HCT116 (cell line): ENCODE measurements at regions not wholly inside any gene's neighbourhood (a gene's known extent, or its start where the extent isn't known, plus 50 kb on each side); places are given as distances from the start of the nearest gene placed in this dataset.

Experiments used
- EZH2 ChIP-seq: fragments of 200-600 bp; sonication (generic); IDR thresholded peaks from 2 replicates; pipeline ENCODE4 v1.6.1; 2017; ENCODE audit warnings: antibody characterized with exemption, mixed run types
- JUND ChIP-seq: IDR thresholded peaks from 2 replicates; pipeline ENCODE4 v1.6.1; 2012
- POLR2A ChIP-seq: IDR thresholded peaks from 2 replicates; pipeline ENCODE4 v1.7.0; 2011; ENCODE audit warnings: borderline replicate concordance; ENCODE audit not compliant: insufficient read depth, insufficient read length; ENCODE audit errors: extremely low read depth
- RAD21 ChIP-seq: IDR thresholded peaks from 2 replicates; pipeline ENCODE4 v1.6.1; 2012; ENCODE audit warnings: low read depth, mild to moderate bottlenecking
- REST ChIP-seq: IDR thresholded peaks from 2 replicates; pipeline ENCODE4 v1.6.1; 2012; ENCODE audit warnings: low read depth
- ZBTB33 ChIP-seq: IDR thresholded peaks from 2 replicates; pipeline ENCODE4 v1.6.1; 2011; ENCODE audit warnings: mild to moderate bottlenecking, low read length, moderate library complexity; ENCODE audit not compliant: insufficient replicate concordance; ENCODE audit errors: extremely low read depth
- TF ChIP-seq, protein P1 (sequence below), 3 experiments: fragments of 200-600 bp in 1 of 3; sonication (generic) in 1 of 3; IDR thresholded peaks in 2 of 3; conservative IDR thresholded peaks in 1 of 3; 2 replicates each; pipeline ENCODE4 v1.5.1; 2012 to 2017; ENCODE audit warnings: low read depth in 2 of 3, low read length in 2 of 3, antibody characterized with exemption in 1 of 3, borderline replicate concordance in 1 of 3, control low read depth in 1 of 3, mild to moderate bottlenecking in 1 of 3, mixed read lengths in 1 of 3, mixed run types in 1 of 3, moderate library complexity in 1 of 3; ENCODE audit not compliant: insufficient read depth in 1 of 3

- TF ChIP-seq POLR2A: no peak
- TF ChIP-seq, protein P1, sequence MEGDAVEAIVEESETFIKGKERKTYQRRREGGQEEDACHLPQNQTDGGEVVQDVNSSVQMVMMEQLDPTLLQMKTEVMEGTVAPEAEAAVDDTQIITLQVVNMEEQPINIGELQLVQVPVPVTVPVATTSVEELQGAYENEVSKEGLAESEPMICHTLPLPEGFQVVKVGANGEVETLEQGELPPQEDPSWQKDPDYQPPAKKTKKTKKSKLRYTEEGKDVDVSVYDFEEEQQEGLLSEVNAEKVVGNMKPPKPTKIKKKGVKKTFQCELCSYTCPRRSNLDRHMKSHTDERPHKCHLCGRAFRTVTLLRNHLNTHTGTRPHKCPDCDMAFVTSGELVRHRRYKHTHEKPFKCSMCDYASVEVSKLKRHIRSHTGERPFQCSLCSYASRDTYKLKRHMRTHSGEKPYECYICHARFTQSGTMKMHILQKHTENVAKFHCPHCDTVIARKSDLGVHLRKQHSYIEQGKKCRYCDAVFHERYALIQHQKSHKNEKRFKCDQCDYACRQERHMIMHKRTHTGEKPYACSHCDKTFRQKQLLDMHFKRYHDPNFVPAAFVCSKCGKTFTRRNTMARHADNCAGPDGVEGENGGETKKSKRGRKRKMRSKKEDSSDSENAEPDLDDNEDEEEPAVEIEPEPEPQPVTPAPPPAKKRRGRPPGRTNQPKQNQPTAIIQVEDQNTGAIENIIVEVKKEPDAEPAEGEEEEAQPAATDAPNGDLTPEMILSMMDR (IDR thresholded peaks at IDR 0.05 in 2 of 3, conservative IDR thresholded peaks at IDR 0.05 in 1 of 3; ENCODE audit: borderline replicate concordance in 1 of 3, insufficient read depth in 1 of 3, low read depth in 2 of 3, low read length in 2 of 3): no peak
- no peak for TF ChIP-seq EZH2
- no peak for TF ChIP-seq REST
- no peak for TF ChIP-seq JUND
- TF ChIP-seq RAD21: no peak
- TF ChIP-seq ZBTB33: no peak
These were observed 164.9 kb downstream of the UTRN start for GRCh38 chr6:144449911-144450597.
